T47D (cell line): ENCODE measurements at regions not wholly inside any gene's neighbourhood (a gene's known extent, or its start where the extent isn't known, plus 50 kb on each side); places are given as distances from the start of the nearest gene placed in this dataset.
A peak's percentile ranks its signal among the peaks of the same experiment; 100 is the strongest.

ENCODE experiments used
- DNase-seq, 2 experiments: peaks; one replicate each; pipeline versions ENCODE4 v3.0.0 to v3.0.0-alpha.2; 2011 to 2012; ENCODE audit warnings: low read depth in 1 of 2, low spot score in 1 of 2
- JUND ChIP-seq: IDR thresholded peaks from 2 replicates; pipeline ENCODE4 v1.6.1; 2012; ENCODE audit warnings: low read depth
- in situ Hi-C: cut with HindIII; loops from 2 replicates; pipeline ENCODE4 v1.10.0; 2016; ENCODE audit warnings: low sequenced_read_pairs, low pct_unique_long_range_greater_than_20kb

DNA sequence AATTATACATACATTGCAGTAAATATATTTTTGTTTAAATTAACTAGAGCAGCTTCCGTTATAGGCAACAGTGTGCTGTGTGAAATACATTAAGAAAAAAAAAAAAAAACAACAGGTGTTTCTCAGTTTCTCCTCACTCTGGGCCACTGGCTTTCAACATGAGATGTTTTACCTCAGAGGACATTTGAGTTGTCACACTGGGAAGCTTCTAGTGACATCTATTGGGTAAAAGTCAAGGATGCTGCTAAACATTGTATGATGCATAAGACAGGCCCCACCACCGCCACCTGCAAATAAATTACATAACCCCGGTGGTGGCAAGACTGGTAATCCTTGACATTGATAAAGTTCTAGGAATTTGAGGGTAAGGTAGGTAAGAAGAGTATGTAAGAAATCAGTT is 1512.2 kb downstream of the C4orf33 start:
- in situ Hi-C loops, result no loop called here
- no peak for TF ChIP-seq JUND
- DNase-seq, result peak in 1 of 2 experiments; percentile 24

DNA sequence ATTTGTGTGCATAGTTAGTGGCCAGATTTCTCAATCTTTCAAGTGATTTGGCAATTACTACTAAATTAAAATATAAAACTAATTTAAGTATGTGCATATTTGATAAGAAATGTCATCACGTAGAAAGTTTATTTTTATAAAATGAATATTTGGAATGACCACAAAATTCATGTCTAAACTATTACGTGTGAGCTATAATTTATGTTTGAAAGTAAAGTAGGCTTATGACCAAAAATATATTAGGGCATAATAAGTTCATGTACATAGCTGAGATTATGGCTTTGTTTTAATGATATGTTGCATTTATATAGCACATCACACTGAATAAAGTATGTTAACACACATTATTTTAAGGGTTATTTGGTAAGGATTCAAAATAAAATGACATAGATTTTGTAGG is 1532.6 kb downstream of the C4orf33 start:
- DNase-seq, result no peak
- in situ Hi-C loops, result no loop called here
- no peak for TF ChIP-seq JUND

DNA sequence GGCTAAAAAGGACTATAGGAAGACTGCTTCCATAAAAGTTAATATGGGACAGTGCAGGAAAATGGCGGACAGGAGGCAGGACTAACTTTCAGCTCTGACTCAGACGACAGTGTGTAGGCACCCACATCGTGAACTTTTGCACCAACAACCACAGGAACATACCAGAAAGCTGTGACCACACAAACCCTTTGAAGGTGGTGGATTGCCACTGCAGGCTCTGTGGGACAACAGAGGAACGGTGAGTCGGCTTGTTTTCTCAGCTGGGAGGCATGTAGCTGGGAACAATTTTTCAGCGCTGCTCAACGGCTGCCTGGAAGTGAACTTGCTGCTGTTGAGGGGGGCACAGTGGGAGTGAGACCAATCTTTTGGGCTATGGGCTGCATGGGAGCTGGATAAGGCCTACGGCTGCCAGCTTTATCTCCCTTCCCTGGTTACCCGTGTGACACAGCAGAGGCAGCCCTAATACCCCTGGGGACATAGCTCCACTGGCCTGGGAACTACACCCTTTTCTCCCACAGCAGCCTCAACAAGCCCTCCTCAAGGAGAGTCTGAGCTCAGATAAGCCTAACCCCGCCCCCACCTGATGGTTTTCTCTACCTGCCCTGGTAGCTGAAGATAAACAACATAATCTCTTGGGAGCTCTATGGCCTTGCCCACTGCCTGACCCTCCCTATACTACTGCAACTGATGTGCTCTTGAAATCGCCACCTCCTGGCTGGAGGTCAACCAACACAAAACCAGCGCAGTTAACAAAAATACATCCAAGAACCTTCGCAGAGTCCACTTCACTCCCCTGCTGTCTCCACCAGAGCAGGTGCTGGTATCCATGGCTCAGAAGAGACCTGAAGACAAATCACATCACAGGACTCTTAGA is 1537.0 kb downstream of the C4orf33 start:
- DNase-seq, result no peak
- TF ChIP-seq JUND, result no peak
- in situ Hi-C loops, result no loop called here

DNA sequence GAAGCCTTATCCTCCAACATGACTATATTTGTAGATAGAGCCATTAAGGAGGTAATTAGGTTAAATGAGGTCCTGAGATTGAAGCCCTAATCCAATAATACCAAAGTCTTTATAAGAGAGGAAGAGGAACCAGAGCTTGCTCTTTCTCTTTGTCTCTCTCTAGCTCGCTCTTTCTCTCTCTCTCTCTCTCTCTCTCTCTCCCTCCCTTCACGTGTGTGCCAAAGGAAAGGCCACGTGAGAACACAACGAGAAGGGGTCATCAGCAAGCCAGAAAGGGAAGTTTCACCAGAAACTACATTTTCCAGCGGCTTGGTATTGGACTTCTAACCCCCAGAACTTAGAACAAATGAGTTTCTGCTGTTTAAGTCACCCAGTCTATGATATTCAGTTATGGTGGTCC is 1540.5 kb downstream of the C4orf33 start:
- in situ Hi-C loops, result no loop called here
- DNase-seq, result no peak
- no peak for TF ChIP-seq JUND

DNA sequence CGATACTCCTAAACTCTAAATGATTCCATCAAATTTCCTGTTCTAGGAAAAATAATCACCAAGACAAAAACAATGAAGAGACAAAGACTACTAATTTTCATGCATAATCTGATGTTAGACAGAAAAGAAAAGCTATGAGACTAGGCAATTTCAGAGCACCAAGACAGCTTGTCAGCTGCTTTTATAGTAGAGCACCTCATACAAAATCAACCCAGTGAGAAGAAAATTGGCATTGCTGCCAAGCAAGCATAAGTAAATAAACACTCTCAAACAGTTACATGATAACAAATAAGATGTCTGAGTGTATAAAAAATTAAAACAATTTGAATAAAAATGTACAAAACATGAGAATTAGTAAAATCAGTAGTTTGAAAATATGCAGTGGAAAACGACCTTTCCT is 1544.6 kb downstream of the C4orf33 start:
- DNase-seq, result no peak
- TF ChIP-seq JUND, result no peak
- in situ Hi-C loops, result no loop called here

DNA sequence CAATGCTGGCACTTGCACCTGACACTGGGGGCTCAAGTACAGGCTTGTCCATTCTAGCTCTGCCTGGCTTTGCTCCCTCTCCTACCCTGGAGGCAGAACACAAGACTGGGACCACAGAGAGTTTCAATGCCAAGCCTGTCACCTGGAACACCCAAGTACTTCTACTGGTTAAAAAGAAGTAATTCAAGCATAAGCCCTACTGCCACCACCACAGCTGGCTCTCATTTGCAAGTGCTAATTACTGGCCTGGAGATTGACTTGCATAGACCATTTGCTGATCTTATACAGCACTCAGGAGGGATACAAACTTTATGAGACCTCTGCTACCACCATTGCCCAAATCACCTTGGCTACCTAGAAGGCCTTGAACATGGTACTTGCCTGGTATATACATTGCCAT is 1550.9 kb downstream of the C4orf33 start:
- TF ChIP-seq JUND, result no peak
- in situ Hi-C loops, result no loop called here
- no peak for DNase-seq

DNA sequence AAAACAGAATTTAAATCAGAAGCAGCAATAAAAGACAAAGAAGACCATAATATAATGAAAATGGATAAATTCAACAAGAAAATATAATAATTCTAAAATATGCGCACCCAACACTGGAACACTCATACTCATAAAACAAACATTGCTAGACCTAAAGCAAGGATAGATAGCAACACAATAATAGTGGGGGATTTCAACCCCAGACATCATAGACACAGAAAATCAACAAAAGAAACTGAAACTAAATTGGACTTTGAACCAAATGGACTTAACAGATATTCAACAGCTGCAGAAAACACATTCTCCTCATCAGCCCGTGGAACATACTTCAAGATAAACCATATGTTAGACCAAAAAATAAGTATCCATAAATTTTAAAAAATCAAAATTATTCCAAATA is 1552.6 kb downstream of the C4orf33 start:
- in situ Hi-C loops, result no loop called here
- no peak for DNase-seq
- TF ChIP-seq JUND, result no peak

DNA sequence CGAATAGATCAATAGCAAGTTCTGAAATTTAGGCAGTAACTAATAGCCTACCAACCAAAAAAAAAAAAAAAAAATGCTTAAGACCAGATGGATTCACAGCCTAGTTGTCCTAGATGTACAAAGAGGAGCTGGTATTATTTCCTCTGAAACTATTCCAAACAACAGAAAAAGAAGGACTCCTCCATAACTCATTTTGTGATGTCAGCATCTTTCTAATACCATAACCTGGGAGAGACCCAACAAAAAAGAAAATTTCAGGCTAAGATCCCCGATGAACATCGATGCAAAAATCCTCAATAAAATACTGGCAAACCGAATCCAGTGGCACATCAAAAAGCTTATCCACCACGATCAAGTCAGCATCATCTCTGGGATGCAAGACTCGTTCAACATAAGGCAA is 1557.9 kb downstream of the C4orf33 start:
- no peak for DNase-seq
- in situ Hi-C loops, result no loop called here
- TF ChIP-seq JUND, result no peak

DNA sequence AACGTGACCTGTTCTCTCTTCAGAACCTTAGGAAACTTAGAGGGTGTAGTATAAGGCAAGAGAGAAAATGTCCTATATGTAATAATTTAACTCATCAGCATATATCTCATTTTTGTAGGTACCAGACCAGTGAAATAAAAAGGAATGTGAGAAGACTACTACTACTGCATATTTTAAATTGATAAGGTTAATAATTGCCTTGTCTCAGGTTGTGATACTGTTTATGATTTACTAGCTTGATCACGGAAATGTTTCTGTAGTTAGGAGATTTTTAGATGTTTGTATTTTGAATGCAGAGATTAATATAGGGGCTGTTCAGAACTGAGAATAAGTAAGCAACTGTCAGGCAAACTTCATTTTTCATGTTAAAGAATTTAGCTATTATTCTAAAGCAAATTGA is 1563.4 kb downstream of the C4orf33 start:
- no peak for DNase-seq
- TF ChIP-seq JUND, result no peak
- in situ Hi-C loops, result no loop called here

DNA sequence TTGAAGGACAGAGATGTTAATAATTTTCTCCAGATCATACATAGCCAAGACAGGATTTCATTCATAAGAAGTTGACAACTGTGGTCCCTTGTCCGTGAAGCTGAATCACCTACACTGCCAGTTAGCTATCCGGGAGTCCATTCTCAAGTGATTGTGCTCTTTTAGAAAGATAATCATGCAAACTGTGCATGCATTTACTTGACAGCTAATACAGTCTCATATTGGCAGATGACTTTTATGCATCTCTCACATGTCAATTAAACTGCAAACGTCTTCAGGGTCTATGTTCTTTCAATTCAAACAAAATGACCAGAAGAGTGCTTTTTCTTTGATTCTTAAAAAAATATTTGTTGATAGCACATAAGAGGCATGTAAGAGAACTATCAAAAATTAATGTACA is 1572.9 kb downstream of the C4orf33 start:
- no peak for DNase-seq
- TF ChIP-seq JUND, result no peak
- in situ Hi-C loops, result no loop called here

DNA sequence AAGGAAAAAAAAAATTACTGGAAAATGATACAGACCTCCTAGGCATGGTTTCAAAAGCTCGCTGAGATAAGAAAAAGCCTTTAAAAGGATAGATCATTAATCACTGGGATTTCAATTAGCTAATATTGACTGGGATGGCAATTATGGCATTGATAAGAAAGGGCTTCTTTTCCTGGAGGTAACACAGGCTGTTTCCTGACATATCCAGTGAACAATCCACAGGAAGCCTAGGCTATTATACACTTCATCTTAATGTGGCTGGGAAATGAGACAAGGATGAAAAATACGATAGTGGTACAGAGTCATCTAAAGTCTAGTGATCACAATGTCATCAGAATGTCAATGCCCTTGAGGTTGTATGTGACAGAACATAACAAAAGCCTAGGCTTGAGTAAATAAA is 1579.3 kb downstream of the C4orf33 start:
- DNase-seq, result no peak
- no peak for TF ChIP-seq JUND
- in situ Hi-C loops, result no loop called here

DNA sequence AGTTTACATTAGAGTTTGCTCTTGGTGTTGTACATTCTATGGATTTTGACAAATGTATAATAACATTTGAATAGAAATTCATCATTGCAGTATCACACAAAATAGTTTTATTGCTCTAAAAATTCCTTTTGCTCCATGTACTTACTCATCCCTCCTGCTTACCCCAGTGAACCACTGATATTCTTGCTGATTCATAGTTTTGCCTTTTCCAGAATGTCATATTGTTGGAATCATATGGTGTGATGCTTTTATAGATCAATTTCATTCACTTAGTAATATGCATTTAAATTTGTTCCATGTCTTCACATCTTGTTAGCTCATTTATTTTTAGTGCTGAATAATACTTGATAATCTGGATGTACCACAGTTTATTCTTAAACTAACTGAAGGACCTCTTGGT is 1593.2 kb downstream of the C4orf33 start:
- in situ Hi-C loops, result no loop called here
- no peak for TF ChIP-seq JUND
- DNase-seq, result no peak

DNA sequence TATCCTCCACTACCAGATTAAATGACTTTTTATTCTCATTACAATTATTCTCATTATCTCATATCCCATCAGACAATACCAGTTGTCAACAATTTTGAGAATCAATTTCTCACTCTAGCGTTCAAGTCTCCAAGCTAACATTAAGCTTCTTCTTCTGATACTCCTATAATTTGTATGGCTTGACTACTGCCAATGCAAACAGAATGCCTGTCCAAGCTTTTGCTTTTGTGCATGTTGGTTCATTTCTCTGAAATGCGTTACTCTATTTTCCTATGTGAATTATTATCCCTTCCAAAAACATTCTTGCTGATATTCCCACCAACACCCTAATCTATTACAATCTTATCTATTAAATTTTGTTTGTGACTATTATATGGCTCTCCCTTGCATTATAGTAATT is 1602.3 kb downstream of the C4orf33 start:
- no peak for DNase-seq
- in situ Hi-C loops, result no loop called here
- TF ChIP-seq JUND, result no peak

DNA sequence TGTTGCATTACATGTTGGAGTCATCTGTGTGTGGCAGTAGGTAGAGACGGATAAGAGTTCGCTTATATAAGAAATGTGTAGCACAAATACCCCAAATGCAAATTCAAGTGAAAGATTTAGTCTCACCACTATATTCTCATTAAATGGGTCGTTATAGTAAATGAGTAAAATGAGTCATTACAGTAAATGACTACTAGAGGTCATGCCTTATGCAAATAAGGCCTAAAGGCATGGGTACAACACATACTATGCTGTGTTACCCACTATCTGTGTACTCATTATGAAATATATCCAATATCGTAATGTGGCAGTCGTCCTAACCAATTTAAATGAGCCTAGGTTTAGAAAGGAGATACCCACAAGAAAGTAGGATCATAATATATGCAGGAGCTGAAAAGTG is 1603.1 kb downstream of the C4orf33 start:
- TF ChIP-seq JUND, result no peak
- in situ Hi-C loops, result no loop called here
- DNase-seq, result no peak
